Myocyte (in vitro differentiated cells): ENCODE measurements at regions not wholly inside any gene's neighbourhood (a gene's known extent, or its start where the extent isn't known, plus 50 kb on each side); places are given as distances from the start of the nearest gene placed in this dataset.

ENCODE experiments used
- DNase-seq: peaks from one replicate; pipeline ENCODE4 v3.0.0-alpha.2; 2012; ENCODE audit warnings: low read depth

DNA sequence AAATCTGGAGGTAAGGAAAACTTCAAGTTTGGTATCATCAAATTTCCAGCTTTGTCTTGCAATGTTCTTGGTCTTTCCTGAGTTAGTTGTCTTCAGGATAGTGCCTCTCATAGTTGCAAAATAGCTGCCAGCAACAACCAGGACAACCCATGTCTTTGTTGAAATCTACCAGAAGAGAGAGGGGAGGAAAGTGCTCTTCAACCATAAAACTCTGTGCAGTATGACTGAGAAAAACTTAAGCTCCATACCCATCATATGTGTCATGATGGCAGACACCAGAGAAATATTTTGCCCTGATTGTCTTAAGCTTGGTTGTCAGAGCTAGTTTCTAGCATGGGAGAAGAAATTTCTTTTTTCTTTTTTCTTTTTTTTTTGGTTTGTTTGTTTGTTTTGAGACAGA, 103.3 kb downstream of the SPRY2 start:
- DNase-seq, result no peak

DNA sequence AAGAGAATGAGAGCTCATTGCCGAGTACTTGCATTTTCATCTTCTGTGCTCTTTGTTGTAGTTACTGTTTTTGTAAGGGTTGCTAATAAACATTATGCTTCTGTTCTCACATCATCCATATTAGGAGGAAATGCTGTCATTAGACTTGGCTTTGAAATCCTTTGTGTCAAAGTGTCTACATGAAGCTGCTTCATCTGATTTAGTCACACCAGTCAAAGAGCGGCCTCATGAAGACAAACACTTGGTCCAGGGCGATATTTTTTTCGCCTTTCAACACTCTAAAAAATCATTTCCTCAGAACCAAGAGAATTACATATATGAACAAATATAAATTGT, 105.0 kb downstream of the SPRY2 start:
- DNase-seq, result no peak

DNA sequence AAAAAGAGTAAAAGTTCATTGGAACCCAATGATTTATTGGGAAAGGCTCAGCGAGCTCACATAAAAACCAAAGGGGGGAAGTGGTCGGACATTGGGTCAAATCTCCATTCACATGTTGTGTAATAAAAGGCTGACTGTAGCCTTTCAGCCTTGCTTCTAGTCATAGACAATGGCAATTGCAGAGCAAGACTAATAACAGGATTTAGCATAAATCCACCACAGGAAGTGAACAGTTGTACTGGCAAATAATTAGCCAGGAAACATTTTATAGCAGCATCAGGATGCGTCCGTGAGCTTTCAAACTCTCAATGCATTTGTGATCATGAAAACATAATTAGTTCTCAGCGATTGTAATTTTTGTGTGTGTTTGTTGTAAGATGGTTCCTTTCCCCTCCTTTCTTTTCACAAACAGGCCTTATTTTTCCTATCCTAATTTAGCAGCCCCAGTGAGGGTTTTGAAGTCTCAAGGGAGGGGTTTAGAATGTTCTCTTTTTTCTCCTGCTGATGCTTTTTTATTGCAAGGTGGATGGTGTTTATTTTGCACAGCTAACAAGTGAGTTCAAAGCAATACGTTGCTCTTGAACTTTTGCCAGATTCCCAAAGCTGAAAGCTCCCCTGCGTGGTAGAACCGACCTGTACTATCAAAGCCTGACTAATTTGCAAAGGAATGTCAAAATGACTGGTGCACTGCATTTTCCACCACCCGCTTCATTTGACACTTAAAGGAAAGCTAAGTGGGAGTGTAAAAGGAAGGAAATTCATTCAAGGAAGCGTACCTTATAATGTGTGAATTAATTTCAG, 105.6 kb downstream of the SPRY2 start:
- no peak for DNase-seq

DNA sequence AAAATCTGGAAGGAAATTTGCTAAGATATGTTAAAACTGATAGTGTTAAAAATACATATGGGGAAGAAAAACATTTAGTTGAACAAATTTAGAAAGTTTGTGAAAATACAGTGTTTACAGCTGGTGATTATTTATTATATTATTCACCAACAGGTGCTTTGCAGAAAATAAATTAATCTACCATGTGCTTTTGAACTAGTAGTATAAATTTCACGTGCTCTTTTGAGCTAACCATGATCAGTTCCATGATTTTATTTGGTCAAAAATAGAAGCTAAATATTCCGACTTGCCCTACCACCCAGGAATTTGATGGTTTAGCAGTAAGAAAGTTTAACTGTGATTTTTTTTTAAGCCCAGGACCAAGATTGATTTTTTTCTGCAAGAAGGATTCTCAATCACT, 113.3 kb downstream of the SPRY2 start:
- no peak for DNase-seq

DNA sequence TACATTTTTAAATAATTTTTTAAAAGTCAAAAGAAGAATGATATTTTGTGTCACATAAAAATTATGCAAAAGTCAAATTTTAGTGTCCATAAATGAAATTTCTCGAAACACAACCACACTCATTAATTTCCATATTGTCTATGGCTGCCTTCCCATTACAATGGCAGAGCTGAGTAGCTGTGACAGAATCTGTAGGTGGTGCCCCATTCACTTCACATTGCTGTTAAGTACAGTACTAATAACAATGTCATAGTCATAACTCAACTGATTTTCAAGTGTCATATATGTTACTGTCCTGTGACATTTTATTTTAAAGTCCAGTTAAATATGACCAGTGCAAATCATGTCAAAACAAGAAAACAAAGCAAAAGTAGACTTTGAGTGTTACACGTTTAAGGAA, 114.3 kb downstream of the SPRY2 start:
- DNase-seq, result no peak

DNA sequence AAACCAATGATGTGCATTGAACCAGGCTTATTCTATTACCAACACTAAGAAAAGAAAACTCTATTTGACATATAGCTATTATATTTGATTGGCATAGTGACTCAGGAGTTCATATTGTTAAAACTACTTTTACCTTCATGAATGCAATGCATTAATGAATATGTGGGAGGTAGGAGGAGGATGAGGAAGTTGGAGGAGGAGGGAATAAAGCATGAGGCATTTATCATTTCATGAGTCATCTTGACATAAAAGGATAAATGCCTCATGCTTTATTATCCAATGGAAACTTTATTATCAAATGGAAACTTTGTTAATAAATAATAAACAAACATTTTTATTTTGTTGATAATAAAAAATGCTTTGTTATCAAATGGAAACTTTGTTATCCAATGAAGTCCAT, 116.5 kb downstream of the SPRY2 start:
- no peak for DNase-seq

DNA sequence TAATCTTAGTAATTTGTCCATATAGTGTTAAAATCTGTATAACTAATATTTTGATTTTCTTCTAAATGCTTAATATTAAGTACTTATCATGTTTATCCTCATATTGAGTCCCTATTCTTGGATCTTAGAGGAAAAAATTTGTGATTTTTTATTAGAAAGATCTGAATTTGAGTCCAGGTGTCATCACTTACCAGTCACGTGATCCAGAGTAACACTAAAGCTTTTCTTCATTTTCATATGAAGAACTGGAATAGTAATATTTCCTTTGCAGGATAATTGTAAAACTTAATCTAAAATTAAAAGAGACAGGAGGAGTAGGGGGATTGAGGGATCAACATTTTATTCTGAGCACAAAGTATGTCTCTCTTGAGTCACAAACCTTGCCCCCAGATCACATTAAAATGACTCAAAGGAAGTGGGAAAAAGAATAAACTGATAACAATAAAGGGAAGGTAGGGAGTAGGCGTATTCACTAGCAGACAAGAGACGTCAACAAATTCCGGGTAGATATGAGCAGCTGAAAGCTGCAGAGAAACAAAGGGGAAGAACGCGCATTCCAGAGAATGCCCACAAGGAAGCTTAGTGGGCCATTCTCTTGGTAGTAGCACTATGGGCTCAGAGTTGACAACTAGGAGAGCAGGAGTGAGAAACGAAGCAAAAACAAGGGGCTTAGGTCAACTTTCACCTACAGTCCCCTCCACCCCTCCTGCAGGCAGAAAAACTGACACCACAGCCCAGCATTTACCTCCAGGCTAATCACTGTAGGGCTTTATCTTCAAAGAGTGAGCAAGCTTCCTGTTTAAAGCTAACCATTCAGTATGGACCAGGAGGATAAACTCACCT, 123.1 kb downstream of the SPRY2 start:
- no peak for DNase-seq

DNA sequence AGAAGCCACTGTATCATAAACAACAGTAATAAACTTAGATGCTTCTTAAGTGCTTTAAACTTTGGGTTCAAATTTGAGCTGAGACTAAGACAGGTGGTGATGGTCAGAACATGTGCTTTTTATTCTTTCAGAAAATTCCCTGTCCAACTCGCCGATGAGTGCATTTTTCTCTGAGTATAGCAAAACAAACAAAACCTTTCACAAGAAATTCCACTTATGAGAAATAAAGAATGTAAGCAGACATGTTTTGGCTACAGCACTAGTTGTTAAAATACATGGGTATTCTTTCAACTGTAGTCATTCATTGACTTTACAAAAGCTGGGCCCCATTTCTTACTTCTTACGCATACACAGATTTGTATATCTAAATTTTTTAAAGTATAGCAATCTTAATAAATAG, 125.6 kb downstream of the SPRY2 start:
- peak; percentile 13 for DNase-seq

DNA sequence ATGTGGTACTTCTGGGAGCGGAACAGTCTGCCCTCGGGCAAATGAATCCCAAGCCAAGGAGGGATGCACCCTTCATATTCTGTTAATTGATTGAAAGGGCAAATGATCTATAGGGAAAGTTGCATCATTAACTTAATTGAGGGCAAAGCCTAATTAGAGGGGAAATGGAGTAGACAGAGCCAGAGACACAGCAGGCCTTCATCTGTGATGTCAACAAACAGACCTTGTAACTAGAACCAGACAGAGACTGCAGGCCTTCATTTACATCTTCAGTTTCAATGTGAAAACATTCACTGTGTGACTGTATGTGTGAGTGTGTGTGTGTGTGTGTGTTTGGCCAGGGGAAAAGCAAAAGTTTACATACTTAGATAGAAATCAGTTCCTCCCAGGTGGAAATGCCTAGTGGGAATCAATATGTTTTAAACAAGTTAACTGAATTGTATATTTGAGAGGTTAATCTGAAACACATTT, 126.4 kb downstream of the SPRY2 start:
- DNase-seq, result no peak

DNA sequence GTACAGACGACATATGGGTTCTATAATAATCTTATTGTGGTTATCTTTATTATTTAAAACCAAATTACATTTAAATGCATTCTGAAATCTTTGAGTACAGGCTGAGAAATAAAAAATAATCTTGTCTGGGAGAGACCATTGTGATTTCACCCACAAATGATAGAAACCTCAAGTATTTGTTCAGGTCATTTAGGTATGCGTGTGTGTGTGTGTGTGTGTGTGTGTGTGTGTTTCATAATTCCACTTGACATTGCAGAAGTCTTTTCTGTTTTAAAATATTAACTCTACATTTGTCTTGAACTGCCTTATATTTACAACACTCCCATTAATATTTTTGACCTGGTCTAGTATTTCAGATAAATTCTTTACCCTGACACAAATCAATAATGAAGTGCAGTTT, 126.9 kb downstream of the SPRY2 start:
- no peak for DNase-seq

DNA sequence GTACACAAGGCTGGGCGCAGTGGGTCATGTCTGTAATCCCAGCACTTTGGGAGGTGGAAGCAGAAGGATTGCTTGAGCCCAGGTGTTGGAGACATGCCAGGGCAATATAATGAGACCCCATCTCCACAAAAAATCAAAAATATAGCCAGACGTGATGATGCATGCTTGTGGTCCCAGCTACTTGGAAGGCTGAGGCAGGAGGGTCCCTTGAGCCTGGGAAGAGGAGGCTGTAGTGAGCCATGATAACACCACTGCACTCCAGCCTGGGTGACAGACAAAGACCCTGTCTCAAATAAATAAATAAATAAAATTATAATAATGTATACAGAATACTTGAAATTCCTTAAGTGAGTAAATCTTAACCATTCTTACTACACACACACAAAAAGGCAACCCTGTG, 127.7 kb downstream of the SPRY2 start:
- DNase-seq, result no peak

DNA sequence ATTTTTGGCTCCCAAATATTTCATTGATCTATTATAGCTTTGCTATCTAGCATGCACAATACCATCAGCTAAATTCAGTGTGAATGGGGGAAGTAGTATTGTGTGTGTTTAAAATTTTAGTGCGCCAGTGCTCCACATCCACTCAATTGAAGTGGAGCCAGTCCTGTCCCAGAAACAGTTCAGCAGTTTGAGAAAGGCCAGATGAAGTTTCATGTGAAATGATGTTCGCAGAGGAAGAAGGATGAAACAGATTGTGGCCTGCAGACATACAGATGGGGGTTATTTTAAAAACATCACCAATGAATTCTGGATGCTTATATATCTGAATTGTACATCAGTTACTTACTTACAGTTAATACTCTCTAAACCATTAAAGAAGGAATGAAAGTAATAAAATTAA, 129.4 kb downstream of the SPRY2 start:
- DNase-seq, result no peak

DNA sequence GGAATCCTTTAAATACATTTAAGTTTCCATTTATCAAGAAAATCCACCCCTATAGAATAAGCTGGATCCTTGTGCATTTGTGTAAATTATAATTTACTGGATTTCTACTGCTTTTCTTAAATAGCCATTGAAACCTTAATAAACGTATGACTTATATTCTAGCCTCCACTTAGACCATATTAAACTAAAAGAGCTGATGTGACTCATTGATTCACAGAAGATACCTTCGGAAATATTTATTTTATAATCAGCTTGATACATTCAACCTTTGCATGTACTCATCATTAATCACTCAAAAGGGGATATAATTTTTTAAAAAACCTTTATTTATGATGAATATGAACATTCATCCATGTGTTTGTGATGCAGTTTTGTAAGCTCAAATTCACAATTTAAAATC, 136.3 kb downstream of the SPRY2 start:
- DNase-seq, result no peak

DNA sequence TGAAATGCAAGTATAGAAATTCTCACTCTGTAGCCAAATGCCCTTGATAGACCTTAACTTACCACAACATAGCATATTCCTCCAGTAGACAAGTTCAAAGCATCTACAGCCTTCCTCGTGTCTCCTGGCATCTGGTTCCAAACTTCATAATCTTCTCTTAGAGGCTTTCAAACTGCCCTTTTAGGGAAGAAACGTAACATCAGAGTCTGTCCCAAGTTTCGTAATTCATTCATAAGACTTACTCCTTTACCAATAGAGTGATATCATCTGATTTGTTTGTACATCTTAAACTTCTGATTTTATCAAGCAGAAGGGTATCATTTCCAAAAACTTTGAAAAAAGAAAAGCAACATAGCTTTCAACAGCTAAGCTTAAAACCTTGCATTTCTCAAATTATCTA, 137.4 kb downstream of the SPRY2 start:
- DNase-seq, result no peak

DNA sequence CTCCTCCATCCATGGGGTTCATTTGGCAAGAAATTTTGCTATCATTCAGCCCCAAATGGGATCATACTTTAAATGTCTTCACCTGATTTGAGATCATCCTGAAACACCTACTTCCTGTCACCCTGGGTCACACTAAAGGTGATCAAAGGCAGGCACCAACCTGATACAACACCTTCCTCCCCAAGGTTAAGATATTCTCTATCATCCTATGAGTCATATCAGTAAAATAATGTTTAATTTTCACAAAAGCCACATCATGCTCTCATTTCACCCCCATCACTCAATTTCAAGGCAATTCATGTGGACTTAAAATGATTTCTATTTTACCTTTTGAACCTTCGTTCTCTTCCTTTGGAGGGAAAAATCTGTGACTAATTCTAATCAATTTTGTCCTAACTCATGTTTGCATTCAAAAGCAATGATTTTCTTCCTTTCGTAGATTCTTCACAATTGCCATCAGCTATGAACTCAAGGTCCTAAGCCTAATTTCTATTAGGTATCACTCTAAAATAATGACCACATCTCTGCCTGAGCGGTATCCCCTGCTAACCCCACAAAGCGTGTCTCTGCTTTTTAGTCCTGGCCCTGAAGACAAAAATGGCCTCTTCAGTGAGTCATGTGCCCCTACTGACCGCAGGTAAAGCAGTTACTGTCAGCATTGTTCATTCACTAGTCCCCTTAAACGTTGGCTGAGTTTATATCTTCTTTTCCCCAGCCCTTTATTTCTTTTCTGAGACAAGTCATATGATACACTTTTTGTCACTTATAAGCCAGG, 139.0 kb downstream of the SPRY2 start:
- no peak for DNase-seq

DNA sequence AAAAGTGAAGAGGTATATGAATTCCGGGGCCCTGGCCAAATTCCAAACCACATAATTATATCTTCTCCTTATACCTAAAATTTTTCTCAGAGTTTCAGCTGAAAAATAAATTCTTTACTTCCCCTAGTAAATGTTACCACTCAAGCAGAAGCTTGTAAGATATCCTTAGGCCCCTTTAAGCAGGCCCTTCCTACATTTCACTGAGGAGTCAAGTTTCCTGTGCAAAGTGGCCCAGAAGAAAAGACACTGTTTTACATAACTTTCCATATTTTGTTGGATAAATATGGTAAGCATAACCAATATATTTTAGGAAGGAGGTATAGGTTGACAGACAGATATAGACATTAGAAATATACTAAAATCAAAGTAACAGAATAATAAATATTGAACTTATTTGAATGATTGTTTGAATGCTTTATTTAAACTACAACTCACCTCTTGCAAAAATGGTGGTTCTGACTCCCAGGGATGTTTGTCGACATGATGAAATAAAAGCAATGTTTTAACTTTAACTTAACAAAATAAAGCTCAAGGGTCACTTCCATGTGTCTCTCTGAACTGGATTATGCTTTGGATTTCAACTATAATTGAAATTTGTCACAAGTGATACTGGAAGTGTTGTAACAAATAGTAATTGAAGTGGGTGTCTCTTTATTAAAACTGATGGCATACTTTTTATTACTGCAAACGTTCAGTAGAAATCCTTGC, 141.2 kb downstream of the SPRY2 start:
- no peak for DNase-seq

DNA sequence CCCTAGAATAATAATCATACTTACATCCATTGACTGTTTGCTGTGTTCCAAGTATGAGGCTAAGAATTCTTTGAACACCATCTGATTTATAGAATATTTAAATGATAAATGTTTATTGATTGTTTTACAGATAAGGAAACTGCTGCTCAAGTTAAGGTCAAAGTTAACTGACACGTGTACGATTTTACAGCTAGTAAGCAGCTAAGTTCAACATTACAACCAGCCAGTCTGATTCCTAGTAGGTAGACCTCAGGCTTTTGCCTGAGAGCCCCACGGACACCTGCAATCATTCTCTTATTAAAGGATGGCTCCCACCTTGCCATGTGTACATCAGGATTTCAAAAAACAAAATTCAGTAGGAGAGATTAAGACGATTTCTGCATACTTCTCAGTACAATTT, 141.9 kb downstream of the SPRY2 start:
- DNase-seq, result no peak

DNA sequence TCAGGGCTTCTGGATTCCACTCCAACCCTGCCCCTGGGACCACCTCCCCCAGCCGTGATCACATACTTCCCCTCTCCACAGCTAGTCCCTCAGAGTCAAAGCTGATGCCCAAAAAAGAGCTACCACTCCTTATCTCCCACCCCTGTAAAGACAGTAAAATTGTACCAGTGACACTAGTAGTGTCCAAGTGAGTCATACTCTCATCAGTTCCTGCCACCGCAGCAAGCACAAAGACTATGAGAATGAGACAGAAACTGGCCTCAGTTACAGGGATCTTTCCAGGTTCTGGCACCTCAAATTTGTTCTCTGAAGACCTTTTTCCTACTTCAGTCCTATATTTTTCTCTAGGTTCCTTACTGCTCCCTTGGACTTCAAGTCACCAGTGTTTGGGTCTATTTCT, 144.2 kb downstream of the SPRY2 start:
- peak; percentile 8 for DNase-seq

DNA sequence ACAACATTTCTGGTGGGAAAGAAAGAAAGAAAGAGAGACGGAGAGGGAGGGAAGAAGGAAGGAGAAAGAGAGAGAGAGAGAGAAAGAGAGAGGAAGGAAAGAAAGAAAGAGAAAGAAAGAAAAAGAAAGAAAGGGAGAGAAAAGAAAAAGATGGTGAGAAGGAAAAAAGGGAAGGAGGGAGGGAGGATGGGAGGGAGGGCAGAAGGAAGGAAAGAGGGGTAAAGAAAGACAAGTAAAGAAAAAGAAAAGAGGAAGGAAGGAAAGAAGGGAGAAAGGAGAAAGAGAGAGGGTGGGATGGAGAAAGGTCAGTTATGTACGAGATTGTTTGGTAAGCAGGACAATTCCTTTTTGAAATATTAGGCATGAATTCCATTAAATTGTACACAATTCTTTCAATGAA, 145.3 kb downstream of the SPRY2 start:
- DNase-seq, result no peak

DNA sequence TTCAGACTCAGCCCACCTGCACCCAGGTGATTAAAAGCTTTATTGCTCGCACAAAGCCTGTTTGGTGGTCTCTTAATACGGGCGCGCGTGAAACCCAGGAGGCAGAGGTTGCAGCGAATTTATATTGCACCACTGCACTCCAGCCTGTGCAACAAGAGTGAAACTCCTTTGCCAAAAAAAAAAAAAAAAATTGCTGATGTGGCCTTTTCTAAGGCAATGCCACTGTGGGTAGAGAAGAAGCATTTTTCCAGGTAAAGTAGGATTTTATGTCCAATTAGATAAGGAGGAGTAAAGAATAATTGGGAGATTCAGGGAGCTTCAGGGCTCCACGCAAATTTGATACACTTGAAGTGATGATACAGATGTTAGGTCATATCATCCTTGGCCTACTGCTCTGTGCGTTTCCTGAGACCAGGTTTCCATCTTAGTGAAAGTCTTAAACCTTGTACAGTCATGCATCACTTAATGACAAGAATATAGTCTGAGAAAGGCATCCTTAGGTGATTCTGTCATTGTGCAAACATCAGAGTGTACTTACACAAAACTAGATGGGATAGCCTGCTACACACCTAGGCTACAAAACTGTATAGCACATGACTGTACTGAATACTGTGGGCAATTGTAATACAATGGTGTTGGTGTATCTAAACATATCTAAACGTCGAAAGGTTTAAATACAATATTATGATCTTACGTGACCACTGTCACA, 150.9 kb downstream of the SPRY2 start:
- no peak for DNase-seq
